ENCODE measurements at regions not wholly inside any gene's neighbourhood (a gene's known extent, or its start where the extent isn't known, plus 50 kb on each side); places are given as distances from the start of the nearest gene placed in this dataset.
"Not testable (repeated sequence)": the region's sequence is repeated elsewhere in the genome, so short reads cannot be mapped to it uniquely, and the experiment has no call there.

DNA sequence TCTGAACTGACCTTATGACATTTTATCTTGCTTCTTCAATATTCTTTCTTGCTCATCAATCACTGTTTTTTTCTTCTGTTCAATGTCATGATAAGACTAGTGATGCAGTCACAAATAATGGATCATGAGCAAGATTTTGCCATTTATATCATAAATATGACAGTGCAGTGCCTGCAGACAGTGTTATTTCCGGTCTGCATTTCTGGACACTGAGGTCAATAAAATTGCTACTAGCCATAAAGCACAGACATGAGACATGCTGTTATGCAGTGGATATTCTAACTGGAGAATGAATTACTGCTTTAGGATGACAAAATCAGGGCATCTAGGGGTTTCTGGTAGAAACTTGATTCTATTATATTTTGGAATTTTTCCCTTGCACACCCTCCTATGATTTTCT, 1509.7 kb upstream of the LRRTM3 start:
- no peak for DNase-seq
- intact Hi-C loops (cut with DNase I) = no loop called here

DNA sequence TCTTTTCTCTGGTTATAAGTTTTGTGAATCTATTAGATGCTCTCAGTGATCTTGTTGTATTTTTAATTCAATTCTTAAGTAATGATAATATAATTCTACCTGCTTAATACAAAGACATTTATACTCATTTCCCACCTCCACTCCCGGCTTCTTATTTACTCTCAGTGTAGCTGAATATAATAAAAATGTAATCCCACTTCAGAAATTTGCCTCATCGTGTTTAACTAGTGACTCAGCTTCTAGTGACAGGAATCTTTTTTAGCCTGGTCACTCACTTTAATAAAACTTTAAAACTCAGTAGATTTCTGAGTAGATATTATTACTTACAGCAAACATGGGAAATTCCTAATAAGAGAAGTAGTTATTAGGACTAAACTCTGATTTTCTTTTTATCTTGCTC, 1506.2 kb upstream of the LRRTM3 start:
- DNase-seq = no peak
- intact Hi-C loops (cut with DNase I) = no loop called here

- DNase-seq = no peak
Observed at GRCh38 chr10:65423043-65423442, 1502.8 kb upstream of the LRRTM3 start.

DNA sequence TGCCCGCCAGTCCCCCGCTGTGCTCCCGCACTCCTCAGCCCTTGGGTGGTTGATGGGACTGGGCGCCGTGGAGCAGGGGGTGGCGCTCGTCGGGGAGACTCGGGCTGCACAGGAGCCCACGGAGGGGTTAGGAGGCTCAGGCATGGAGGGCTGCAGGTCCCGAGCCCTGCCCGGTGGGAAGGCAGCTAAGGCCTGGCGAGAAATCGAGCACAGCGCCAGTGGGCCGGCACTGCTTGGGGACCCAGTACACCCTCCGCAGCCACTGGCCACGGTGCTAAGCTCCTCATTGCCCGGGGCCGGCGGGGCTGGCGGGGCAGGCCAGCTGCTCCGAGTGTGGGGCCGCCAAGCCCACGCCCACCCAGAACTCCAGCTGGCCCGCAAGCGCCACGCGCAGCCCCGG, 1496.5 kb upstream of the LRRTM3 start:
- peak in 2 of 10 donors; percentile 72 to 78 for DNase-seq
- intact Hi-C loops (cut with DNase I) = not testable (repeated sequence)

More at GRCh38 chr10:65423043-65423442, 1502.8 kb upstream of the LRRTM3 start:
- intact Hi-C loops (cut with DNase I) = no loop called here

GRCh38 chr10:65430979-65431378, 1494.9 kb upstream of the LRRTM3 start:
- no peak for DNase-seq
- intact Hi-C loops (cut with DNase I) = no loop called here

- intact Hi-C loops (cut with DNase I) = no loop called here
- DNase-seq = no peak
Observed at GRCh38 chr10:65470986-65471385, 1454.8 kb upstream of the LRRTM3 start.

DNA sequence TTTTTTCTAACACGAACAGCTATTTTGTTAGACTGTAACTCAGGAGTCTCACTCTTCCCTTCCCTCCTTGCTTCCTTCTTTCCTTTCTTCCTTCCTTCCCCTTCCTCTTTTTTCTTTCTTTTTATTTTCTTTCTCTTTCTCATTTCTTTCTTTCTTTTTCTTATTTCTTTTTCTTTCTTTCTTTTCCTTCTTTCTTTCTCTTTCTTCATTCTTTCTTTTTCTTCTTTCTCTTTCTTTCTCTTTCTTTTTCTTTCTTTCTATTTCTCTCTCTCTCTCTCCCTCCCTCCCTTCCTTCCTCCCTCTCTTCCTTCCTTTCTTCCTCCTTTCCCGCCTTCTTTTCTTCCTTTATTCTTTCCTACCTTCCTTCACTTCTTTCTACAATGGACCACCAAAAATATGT, 1443.0 kb upstream of the LRRTM3 start:
- intact Hi-C loops (cut with DNase I) = no loop called here
- no peak for DNase-seq

GRCh38 chr10:65491799-65492198, 1434.0 kb upstream of the LRRTM3 start:
- intact Hi-C loops (cut with DNase I) = no loop called here
- DNase-seq = no peak

- intact Hi-C loops (cut with DNase I) = no loop called here
- DNase-seq = peak in 1 of 10 donors; percentile 35
Observed at GRCh38 chr10:65496541-65496940, 1429.3 kb upstream of the LRRTM3 start.

- no peak for DNase-seq
- intact Hi-C loops (cut with DNase I) = no loop called here
Observed at GRCh38 chr10:65497837-65498236, 1428.0 kb upstream of the LRRTM3 start.

DNA sequence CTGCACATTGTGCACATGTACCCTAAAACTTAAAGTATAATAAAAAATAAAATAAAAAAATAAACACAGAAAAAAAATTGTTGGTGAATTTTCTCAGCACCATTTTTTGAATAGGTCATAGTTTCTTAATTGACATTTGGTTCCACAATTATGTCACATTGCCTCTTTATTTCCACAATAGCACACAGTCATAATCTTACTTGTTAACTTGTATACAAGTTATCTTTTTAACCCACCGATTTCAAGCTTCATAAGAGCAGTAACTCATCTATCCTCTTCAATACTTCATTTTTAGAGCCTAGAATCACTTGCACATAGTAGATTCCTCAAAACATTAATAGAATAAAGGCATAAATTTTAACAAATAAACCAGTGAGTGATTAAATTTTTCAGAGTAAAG, 1425.1 kb upstream of the LRRTM3 start:
- intact Hi-C loops (cut with DNase I) = no loop called here
- no peak for DNase-seq

DNA sequence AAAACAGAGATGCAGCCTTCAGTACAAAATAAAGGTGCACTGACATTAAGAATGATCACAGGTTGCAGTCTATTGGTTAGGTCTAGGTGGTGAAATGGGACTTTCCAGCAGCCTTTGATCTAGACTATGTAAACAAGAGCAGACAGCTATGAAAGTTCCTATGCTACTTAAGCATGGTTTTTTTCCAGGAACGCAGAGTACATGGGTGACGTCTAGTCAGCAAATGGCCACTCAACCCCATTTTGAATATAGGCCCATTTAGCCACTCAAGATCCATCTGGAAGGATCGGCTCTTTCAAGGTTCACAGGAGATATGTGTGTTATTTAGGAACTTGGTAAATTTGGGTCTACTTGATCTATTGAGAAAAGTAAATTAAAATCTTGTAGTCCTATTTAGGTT, 1424.6 kb upstream of the LRRTM3 start:
- intact Hi-C loops (cut with DNase I) = no loop called here
- no peak for DNase-seq

GRCh38 chr10:65518379-65518778, 1407.5 kb upstream of the LRRTM3 start:
- intact Hi-C loops (cut with DNase I) = no loop called here
- DNase-seq = no peak

DNA sequence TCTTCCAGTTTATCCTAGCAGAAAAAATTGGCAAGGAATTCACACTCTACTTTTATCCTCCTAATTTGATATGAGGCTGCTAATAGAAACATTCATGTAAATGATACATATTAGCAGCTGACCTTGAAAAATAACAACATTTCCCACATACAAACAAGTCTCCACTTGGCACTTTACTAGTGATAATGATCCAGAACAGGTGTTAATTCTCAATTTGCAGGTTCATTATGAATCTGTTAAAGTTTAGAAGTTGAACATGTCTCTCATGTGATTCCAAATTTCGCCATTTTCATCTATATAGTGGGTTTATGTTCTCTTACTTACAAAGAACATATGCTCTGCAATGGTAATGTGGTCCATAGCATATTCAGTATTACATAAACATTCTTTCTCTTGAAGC, 1396.8 kb upstream of the LRRTM3 start:
- no peak for DNase-seq
- intact Hi-C loops (cut with DNase I) = no loop called here

- no peak for DNase-seq
- intact Hi-C loops (cut with DNase I) = no loop called here
Observed at GRCh38 chr10:65531545-65531944, 1394.3 kb upstream of the LRRTM3 start.

DNA sequence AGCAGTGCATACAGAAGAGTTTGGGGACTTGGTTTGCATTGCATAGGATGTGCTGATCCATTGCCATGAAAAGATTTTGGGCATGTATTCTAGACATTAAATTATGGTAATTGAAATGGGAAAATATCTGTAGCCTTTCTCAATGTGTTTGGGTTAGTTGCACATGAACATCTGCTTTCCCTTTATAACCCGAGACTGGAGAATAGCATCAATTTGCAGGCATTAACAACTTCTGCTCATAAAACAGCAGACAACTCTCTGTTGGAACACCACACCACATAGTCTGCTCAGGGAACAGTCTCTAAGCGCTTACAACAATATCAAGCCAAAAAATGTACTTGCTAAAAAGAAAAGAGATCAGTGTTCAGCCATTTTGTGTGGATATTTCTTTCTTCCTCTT, 1391.1 kb upstream of the LRRTM3 start:
- no peak for DNase-seq
- intact Hi-C loops (cut with DNase I) = no loop called here

GRCh38 chr10:65544756-65545155, 1381.1 kb upstream of the LRRTM3 start:
- intact Hi-C loops (cut with DNase I) = no loop called here
- DNase-seq = no peak

DNA sequence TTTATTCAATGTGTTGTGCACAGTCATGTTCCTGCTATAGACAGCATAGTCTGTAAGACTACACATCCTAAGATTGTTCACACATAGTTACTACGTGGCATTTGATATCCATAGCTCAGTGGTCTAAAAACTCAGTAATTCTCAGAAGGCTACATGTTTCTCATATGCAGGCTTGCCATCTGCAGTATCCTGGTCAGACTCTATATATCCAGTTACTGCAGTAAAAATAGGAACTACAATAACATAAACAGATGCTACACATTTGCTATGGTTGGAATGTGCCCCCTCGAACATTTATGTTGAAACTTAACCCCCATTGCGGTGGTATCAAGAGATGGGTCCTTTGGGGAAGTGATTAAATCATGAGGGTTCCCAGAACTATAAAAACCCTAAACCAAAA, 1377.8 kb upstream of the LRRTM3 start:
- intact Hi-C loops (cut with DNase I) = no loop called here
- DNase-seq = no peak

- DNase-seq = no peak
- intact Hi-C loops (cut with DNase I) = no loop called here
Observed at GRCh38 chr10:65550761-65551160, 1375.1 kb upstream of the LRRTM3 start.

GRCh38 chr10:65555192-65555591, 1370.6 kb upstream of the LRRTM3 start:
- no peak for DNase-seq
- intact Hi-C loops (cut with DNase I) = no loop called here

DNA sequence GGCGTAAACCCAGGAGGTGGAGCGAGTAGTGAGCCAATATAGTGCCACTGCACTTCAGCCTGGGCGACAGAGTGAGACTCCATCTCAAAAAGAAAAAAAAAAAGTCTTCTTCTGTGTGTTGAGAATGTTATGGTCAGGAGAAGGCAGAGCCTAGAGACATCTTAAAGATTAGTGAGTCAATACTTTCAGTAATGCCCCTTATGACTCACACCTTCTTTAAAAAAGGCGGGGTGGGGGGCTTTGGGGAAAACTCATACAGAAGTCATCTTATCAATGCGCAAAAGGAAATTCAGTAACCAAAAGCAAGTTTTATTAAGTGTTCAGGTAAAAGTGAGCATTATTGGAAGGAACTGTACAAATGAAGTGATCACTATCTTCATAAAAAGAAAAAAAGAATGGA, 1369.8 kb upstream of the LRRTM3 start:
- DNase-seq = no peak
- intact Hi-C loops (cut with DNase I) = no loop called here

DNA sequence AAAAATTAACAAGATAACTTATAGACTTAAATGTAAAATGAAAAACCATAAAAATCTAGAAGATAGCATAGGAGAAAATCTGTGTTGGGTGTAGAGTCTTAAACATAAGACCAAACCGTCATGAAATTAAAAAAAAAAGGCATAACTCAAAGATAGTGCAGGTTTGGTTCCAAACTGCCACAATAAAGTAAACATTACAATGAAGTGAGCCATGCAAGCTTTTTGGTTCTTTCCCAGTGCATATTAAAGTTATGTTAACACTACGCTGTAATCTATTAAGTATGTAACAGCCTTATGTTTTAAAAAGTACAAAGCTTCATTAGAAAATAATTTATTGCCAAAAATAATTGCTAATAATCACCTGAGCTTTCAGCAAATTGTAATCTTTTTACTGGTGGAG, 1366.5 kb upstream of the LRRTM3 start:
- intact Hi-C loops (cut with DNase I) = no loop called here
- no peak for DNase-seq

DNA sequence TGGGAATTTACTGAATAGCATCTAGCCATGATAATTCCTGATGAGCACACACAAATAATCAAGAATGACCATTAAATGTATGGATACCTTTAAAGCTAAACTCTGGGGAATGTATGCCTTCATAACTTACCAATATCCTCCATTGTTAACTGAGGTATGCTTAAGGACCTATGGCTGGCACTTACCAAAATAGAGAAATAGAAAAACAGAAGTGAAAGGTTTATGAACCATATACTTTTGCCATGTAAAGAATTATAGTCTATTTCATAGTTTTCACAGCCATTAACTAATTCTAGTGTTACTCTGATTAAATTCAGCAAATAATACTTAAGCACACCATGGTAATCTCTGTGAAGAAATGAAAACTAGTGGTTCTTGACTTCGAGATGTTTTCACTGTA, 1360.6 kb upstream of the LRRTM3 start:
- intact Hi-C loops (cut with DNase I) = no loop called here

DNA sequence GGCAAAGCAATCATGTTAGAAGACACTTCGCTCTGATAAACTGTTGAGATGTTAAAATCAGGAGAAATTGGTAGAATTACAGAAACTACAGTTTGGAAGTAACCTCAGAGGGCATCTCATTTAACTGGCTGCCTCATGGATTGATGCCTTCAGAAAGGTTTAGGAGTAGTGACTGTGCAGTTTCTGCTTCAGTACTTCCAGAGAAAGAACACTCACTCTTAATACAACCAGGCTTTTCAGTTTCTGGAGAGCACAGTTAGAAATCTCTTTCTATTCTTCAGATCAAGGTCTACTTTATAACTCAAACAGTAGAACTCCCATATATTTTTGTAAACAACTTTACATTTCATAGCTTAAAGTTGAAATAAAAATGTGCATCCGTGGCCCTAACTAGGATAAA, 1358.9 kb upstream of the LRRTM3 start:
- no peak for DNase-seq

More for the DNA sequence above, 1360.6 kb upstream of the LRRTM3 start:
- no peak for DNase-seq

More for the DNA sequence above, 1358.9 kb upstream of the LRRTM3 start:
- intact Hi-C loops (cut with DNase I) = no loop called here

Data from posterior cingulate gyrus (tissue), 11 donors.